HepG2 (cell line): ENCODE measurements at regions not wholly inside any gene's neighbourhood (a gene's known extent, or its start where the extent isn't known, plus 50 kb on each side); places are given as distances from the start of the nearest gene placed in this dataset.

Experiments
- ATAC-seq: fragments of 200-7000 bp; cut with Tn5 transposase; 3 replicates; pipeline ENCODE4 v1.9.1; 2020; ENCODE audit warnings: mild to moderate bottlenecking, moderate library complexity
- BruUV-seq: library from RNA; stranded (reverse); fragments of 400-500 nt; replicated peaks from 2 replicates; lab custom pipeline; 2021; lab: Mats Ljungman, UMichigan
- CTCF ChIA-PET: fragments of 300-600 bp; formaldehyde crosslinking; extraction: SDS; loops from one replicate; lab custom pipeline; 2021; ENCODE audit warnings: low total read pairs, inconsistent platforms, low intra/inter-chr PET ratio; lab: Yijun Ruan, JAX
- POLR2A ChIA-PET: fragments of 350-600 bp; sonication (Branson Sonifier 250); formaldehyde crosslinking; loops from one replicate; lab custom pipeline; 2020; ENCODE audit warnings: antibody characterized with exemption, inconsistent platforms; lab: Yijun Ruan, JAX
- DNase-seq: peaks from one replicate; pipeline ENCODE4 v3.0.0-alpha.2; 2015; ENCODE audit warnings: low spot score
- FAIRE-seq: peaks from 3 replicates; lab custom pipeline; 2011; peaks lifted over from hg19 to GRCh38; lab: Jason Lieb, UNC
- H2AFZ ChIP-seq: one replicate; pipeline ENCODE4 v1.6.1; 2011; ENCODE audit warnings: low read length, inconsistent platforms
- H3K27ac ChIP-seq: fragments of 300-600 bp; 3 replicates; pipeline ENCODE4 v1.8.0; 2011; ENCODE audit warnings: mixed run types, mild to moderate bottlenecking, mixed read lengths, low read length, inconsistent platforms; ENCODE audit not compliant: insufficient read depth; ENCODE audit errors: extremely low read length
- H3K27me3 ChIP-seq, 2 experiments: fragments of 200-600 bp in 1 of 2; 2 replicates in 1 of 2; 3 replicates in 1 of 2; pipeline versions ENCODE4 v1.6.0 to v1.8.0; 2011; ENCODE audit warnings: low read length in 2 of 2, mild to moderate bottlenecking in 2 of 2, moderate library complexity in 2 of 2, inconsistent platforms in 1 of 2; ENCODE audit not compliant: insufficient read depth in 2 of 2, control insufficient read depth in 1 of 2
- H3K36me3 ChIP-seq, 2 experiments: fragments of 200-600 bp in 1 of 2; replicated peaks in 1 of 2; 2 replicates in 1 of 2; 3 replicates in 1 of 2; pipeline versions ENCODE4 v1.5.1 to v1.8.0; 2011; ENCODE audit warnings: low read length in 2 of 2, inconsistent platforms in 1 of 2; ENCODE audit not compliant: insufficient read depth in 2 of 2, control insufficient read depth in 1 of 2
- H3K4me1 ChIP-seq: 2 replicates; pipeline ENCODE4 v1.5.1; 2012; ENCODE audit warnings: low read length, inconsistent platforms; ENCODE audit not compliant: insufficient read depth
- H3K4me2 ChIP-seq: 2 replicates; pipeline ENCODE4 v1.6.0; 2011; ENCODE audit warnings: low read depth, low read length, inconsistent platforms
- H3K4me3 ChIP-seq, 3 experiments: fragments of 200-600 bp in 1 of 3; sonication (generic), shearing (Covaris generic) in 1 of 3; replicated peaks in 1 of 3; 2 replicates each; pipeline ENCODE4 v1.5.1; 2011 to 2016; ENCODE audit warnings: low read length in 3 of 3, inconsistent platforms in 2 of 3, low read depth in 2 of 3, mild to moderate bottlenecking in 2 of 3, control low read depth in 1 of 3, mixed read lengths in 1 of 3; ENCODE audit not compliant: insufficient read depth in 1 of 3
- H3K79me2 ChIP-seq: one replicate; pipeline ENCODE4 v1.6.1; 2011; ENCODE audit warnings: low read length, inconsistent platforms; ENCODE audit not compliant: insufficient read depth
- H3K9ac ChIP-seq: 2 replicates; pipeline ENCODE4 v1.6.0; 2011; ENCODE audit warnings: mild to moderate bottlenecking, low read depth, low read length, inconsistent platforms; ENCODE audit not compliant: insufficient read depth
- H3K9me3 ChIP-seq: 2 replicates; pipeline ENCODE4 v1.5.1; 2012; ENCODE audit warnings: mild to moderate bottlenecking, low read length
- H4K20me1 ChIP-seq: 2 replicates; pipeline ENCODE4 v1.6.0; 2011; ENCODE audit warnings: inconsistent platforms, mild to moderate bottlenecking, low read length, moderate library complexity; ENCODE audit not compliant: insufficient read depth
- CCDC6 ChIP-seq: sonication (generic); formaldehyde crosslinking; IDR thresholded peaks from 2 replicates; pipeline ENCODE4 v1.8.1; 2022; ENCODE audit warnings: mild to moderate bottlenecking, missing genetic modification reagents, moderate library complexity
- ETS1 ChIP-seq: sonication (generic); formaldehyde crosslinking; IDR thresholded peaks from 2 replicates; pipeline ENCODE4 v1.4.0; 2020; ENCODE audit warnings: missing genetic modification reagents
- HOXA7 ChIP-seq: sonication (generic); formaldehyde crosslinking; IDR thresholded peaks from 2 replicates; pipeline ENCODE4 v1.8.1; 2022; ENCODE audit warnings: mild to moderate bottlenecking, missing genetic modification reagents, moderate library complexity
- NFE2L1 ChIP-seq: sonication (generic); formaldehyde crosslinking; IDR thresholded peaks from 2 replicates; pipeline ENCODE4 v1.4.0; 2020; ENCODE audit warnings: missing genetic modification reagents, mild to moderate bottlenecking, borderline replicate concordance
- NFIB ChIP-seq: sonication (generic); formaldehyde crosslinking; IDR thresholded peaks from 2 replicates; pipeline ENCODE4 v1.9.0; 2021; ENCODE audit warnings: missing genetic modification reagents, mild to moderate bottlenecking, borderline replicate concordance
- ZNF256 ChIP-seq: sonication (generic); formaldehyde crosslinking; conservative IDR thresholded peaks from 2 replicates; pipeline ENCODE4 v1.4.0; 2020; ENCODE audit warnings: missing genetic modification reagents
- ZNF609 ChIP-seq: sonication (generic); formaldehyde crosslinking; IDR thresholded peaks from 2 replicates; pipeline ENCODE4 v1.4.0; 2020; ENCODE audit warnings: mild to moderate bottlenecking, missing genetic modification reagents, borderline replicate concordance
- WGBS: methylation state at CpG from one replicate; pipeline ENCODE4 v1.1.6; 2017; ENCODE audit warnings: low lambda C conversion rate; 5-methylcytosine and 5-hydroxymethylcytosine counted together
- in situ Hi-C: cut with HindIII; loops from 2 replicates; pipeline ENCODE4 v1.10.0; 2017; ENCODE audit warnings: low pct_unique_long_range_greater_than_20kb; ENCODE audit not compliant: extremely low pct_ligation_motif_present
- intact Hi-C: fragments of 100-400 bp; cut with micrococcal nuclease; formaldehyde crosslinking; loops from one replicate; pipeline ENCODE4 v1.10.0; 2022; ENCODE audit not compliant: unreplicated experiment
- TF ChIP-seq, protein P1 (sequence below): sonication (generic); formaldehyde crosslinking; IDR thresholded peaks from 2 replicates; pipeline ENCODE4 v1.9.0; 2022; ENCODE audit warnings: missing genetic modification reagents, mild to moderate bottlenecking, borderline replicate concordance
- TF ChIP-seq, protein P2 (sequence below): sonication (generic); formaldehyde crosslinking; IDR thresholded peaks from 2 replicates; pipeline ENCODE4 v1.8.0; 2022; ENCODE audit warnings: low read depth, missing genetic modification reagents
- TF ChIP-seq, protein P3 (sequence below), 2 experiments: sonication (generic) in 1 of 2; formaldehyde crosslinking in 1 of 2; IDR thresholded peaks; 2 replicates each; pipeline versions ENCODE4 v1.4.0 to v1.6.1; 2018 to 2020; ENCODE audit warnings: missing genetic modification reagents in 2 of 2, borderline replicate concordance in 1 of 2, low read depth in 1 of 2, mild to moderate bottlenecking in 1 of 2, missing biosample characterization in 1 of 2

GRCh38 chr1:222090103-222090502, 348.2 kb upstream of the DUSP10 start:
- intact Hi-C loops, result no loop called here
- TF ChIP-seq, protein P1, sequence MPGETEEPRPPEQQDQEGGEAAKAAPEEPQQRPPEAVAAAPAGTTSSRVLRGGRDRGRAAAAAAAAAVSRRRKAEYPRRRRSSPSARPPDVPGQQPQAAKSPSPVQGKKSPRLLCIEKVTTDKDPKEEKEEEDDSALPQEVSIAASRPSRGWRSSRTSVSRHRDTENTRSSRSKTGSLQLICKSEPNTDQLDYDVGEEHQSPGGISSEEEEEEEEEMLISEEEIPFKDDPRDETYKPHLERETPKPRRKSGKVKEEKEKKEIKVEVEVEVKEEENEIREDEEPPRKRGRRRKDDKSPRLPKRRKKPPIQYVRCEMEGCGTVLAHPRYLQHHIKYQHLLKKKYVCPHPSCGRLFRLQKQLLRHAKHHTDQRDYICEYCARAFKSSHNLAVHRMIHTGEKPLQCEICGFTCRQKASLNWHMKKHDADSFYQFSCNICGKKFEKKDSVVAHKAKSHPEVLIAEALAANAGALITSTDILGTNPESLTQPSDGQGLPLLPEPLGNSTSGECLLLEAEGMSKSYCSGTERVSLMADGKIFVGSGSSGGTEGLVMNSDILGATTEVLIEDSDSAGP (CRISPR knock-in tag), result no peak
- TF ChIP-seq HOXA7 (CRISPR knock-in tag) (no peak), ZNF609 (CRISPR knock-in tag) (no peak), NFE2L1 (no peak), ZNF256 (no peak), NFIB (CRISPR knock-in tag) (no peak), ETS1 (no peak), CCDC6 (CRISPR knock-in tag) (no peak)
- TF ChIP-seq, protein P2, sequence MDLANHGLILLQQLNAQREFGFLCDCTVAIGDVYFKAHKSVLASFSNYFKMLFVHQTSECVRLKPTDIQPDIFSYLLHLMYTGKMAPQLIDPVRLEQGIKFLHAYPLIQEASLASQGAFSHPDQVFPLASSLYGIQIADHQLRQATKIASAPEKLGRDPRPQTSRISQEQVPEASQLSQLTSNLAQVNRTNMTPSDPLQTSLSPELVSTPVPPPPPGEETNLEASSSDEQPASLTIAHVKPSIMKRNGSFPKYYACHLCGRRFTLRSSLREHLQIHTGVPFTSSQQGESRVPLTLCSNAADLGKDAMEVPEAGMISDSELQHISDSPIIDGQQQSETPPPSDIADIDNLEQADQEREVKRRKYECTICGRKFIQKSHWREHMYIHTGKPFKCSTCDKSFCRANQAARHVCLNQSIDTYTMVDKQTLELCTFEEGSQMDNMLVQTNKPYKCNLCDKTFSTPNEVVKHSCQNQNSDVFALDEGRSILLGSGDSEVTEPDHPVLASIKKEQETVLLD (CRISPR knock-in tag), result no peak
- TF ChIP-seq, protein P3, sequence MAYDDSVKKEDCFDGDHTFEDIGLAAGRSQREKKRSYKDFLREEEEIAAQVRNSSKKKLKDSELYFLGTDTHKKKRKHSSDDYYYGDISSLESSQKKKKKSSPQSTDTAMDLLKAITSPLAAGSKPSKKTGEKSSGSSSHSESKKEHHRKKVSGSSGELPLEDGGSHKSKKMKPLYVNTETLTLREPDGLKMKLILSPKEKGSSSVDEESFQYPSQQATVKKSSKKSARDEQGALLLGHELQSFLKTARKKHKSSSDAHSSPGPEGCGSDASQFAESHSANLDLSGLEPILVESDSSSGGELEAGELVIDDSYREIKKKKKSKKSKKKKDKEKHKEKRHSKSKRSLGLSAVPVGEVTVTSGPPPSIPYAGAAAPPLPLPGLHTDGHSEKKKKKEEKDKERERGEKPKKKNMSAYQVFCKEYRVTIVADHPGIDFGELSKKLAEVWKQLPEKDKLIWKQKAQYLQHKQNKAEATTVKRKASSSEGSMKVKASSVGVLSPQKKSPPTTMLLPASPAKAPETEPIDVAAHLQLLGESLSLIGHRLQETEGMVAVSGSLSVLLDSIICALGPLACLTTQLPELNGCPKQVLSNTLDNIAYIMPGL (CRISPR knock-in tag; IDR thresholded peaks at IDR 0.05; ENCODE audit: borderline replicate concordance in 1 of 2, low read depth in 1 of 2), result no peak

More at GRCh38 chr1:222090103-222090502, 348.2 kb upstream of the DUSP10 start:
- in situ Hi-C loops, result no loop called here
- no peaks in the 10 kb centered on the region for H3K79me2 ChIP-seq
- H2AFZ ChIP-seq, result no peak overlapping the region
- no peak for DNase-seq
- no TSS peak for BruUV-seq
- H3K36me3 ChIP-seq, result no peaks in the 10 kb centered on the region
- H3K27me3 ChIP-seq, result no peaks in the 10 kb centered on the region; a peak in 1 of 5 replicates
- peaks cover 7% of the 10 kb centered on the region; the same call in 1 of the 2 replicates for H3K9me3 ChIP-seq
- H4K20me1 ChIP-seq, result no peaks in the 10 kb centered on the region
- 33% methylated on average over 3 of the region's 4 CpGs for WGBS
- FAIRE-seq, result no peak
- ChIA-PET POLR2A (no interaction called here), CTCF (no interaction called here)
- ATAC-seq, result no peak
- no peak overlapping the region for H3K4me2 ChIP-seq
- H3K4me3 ChIP-seq, result no peak overlapping the region
- no peak overlapping the region for H3K9ac ChIP-seq
- H3K27ac ChIP-seq, result no peak overlapping the region
- H3K4me1 ChIP-seq, result no peaks in the 10 kb centered on the region
